H9 (cell line): ENCODE measurements at regions not wholly inside any gene's neighbourhood (a gene's known extent, or its start where the extent isn't known, plus 50 kb on each side); places are given as distances from the start of the nearest gene placed in this dataset.

Experiments used
- DNase-seq: peaks from one replicate; pipeline ENCODE4 v3.0.0-alpha.2; 2017
- H2AFZ ChIP-seq: one replicate; pipeline ENCODE4 v1.6.1; 2013; ENCODE audit warnings: mild to moderate bottlenecking, low read length, control low read depth, moderate library complexity
- H2AK5ac ChIP-seq: 2 replicates; pipeline ENCODE4 v1.6.1; 2013; ENCODE audit warnings: low read length, control low read depth, mixed read lengths; ENCODE audit not compliant: insufficient read length
- H2BK120ac ChIP-seq: one replicate; pipeline ENCODE4 v1.6.1; 2013; ENCODE audit warnings: low read depth, mild to moderate bottlenecking, low read length, control low read depth, inconsistent platforms; ENCODE audit not compliant: poor library complexity, severe bottlenecking
- H2BK12ac ChIP-seq: 2 replicates; pipeline ENCODE4 v1.6.1; 2013; ENCODE audit warnings: low read length, control low read depth, mixed read lengths, low read depth; ENCODE audit not compliant: insufficient read length
- H2BK15ac ChIP-seq: 2 replicates; pipeline ENCODE4 v1.6.1; 2013; ENCODE audit warnings: low read depth, low read length, control low read depth
- H2BK20ac ChIP-seq: one replicate; pipeline ENCODE4 v1.6.1; 2013; ENCODE audit warnings: low read depth, mild to moderate bottlenecking, low read length, control low read depth, inconsistent platforms; ENCODE audit not compliant: poor library complexity, severe bottlenecking
- H2BK5ac ChIP-seq: 2 replicates; pipeline ENCODE4 v1.6.1; 2013; ENCODE audit warnings: low read length, control low read depth, mixed read lengths; ENCODE audit not compliant: insufficient read length
- H3K14ac ChIP-seq: 2 replicates; pipeline ENCODE4 v1.6.1; 2013; ENCODE audit warnings: low read length, control low read depth; ENCODE audit not compliant: insufficient read depth
- H3K18ac ChIP-seq: 2 replicates; pipeline ENCODE4 v1.6.1; 2013; ENCODE audit warnings: low read depth, mild to moderate bottlenecking, mixed read lengths, low read length, control low read depth; ENCODE audit not compliant: insufficient read length
- H3K23ac ChIP-seq: 2 replicates; pipeline ENCODE4 v1.6.1; 2013; ENCODE audit warnings: low read length, control low read depth, mixed read lengths, low read depth; ENCODE audit not compliant: insufficient read length
- H3K23me2 ChIP-seq: 2 replicates; pipeline ENCODE4 v1.6.1; 2013; ENCODE audit warnings: low read depth, mild to moderate bottlenecking, mixed read lengths, low read length, control low read depth; ENCODE audit not compliant: insufficient read length, poor library complexity, severe bottlenecking
- H3K27ac ChIP-seq: 2 replicates; pipeline ENCODE4 v1.5.1; 2013; ENCODE audit warnings: low read length, control low read depth, mixed read lengths, low read depth; ENCODE audit not compliant: insufficient read length
- H3K27me3 ChIP-seq: 2 replicates; pipeline ENCODE4 v1.6.1; 2013; ENCODE audit warnings: low read length, control low read depth, inconsistent platforms; ENCODE audit not compliant: insufficient read depth
- H3K4ac ChIP-seq: 2 replicates; pipeline ENCODE4 v1.6.1; 2013; ENCODE audit warnings: low read depth, mild to moderate bottlenecking, control low read depth, inconsistent platforms, low read length, moderate library complexity
- H3K4me1 ChIP-seq: 2 replicates; pipeline ENCODE4 v1.6.1; 2013; ENCODE audit warnings: low read length, control low read depth, inconsistent platforms; ENCODE audit not compliant: insufficient read depth
- H3K4me2 ChIP-seq: 2 replicates; pipeline ENCODE4 v1.6.1; 2013; ENCODE audit warnings: low read length, control low read depth, mixed read lengths; ENCODE audit not compliant: insufficient read length, insufficient read depth
- H3K56ac ChIP-seq: 2 replicates; pipeline ENCODE4 v1.6.1; 2013; ENCODE audit warnings: low read depth, mild to moderate bottlenecking, mixed read lengths, low read length, control low read depth; ENCODE audit not compliant: insufficient read length
- H3K79me1 ChIP-seq: 2 replicates; pipeline ENCODE4 v1.6.1; 2013; ENCODE audit warnings: low read depth, mild to moderate bottlenecking, moderate library complexity, low read length, control low read depth, inconsistent platforms; ENCODE audit not compliant: insufficient read depth, poor library complexity, severe bottlenecking
- H3K79me2 ChIP-seq: 2 replicates; pipeline ENCODE4 v1.6.1; 2013; ENCODE audit warnings: low read length, control low read depth, inconsistent platforms; ENCODE audit not compliant: insufficient read depth
- H3K9ac ChIP-seq: 2 replicates; pipeline ENCODE4 v1.6.1; 2013; ENCODE audit warnings: low read length, control low read depth, mixed read lengths; ENCODE audit not compliant: insufficient read length; ENCODE audit errors: extremely low read depth
- H3K9me3 ChIP-seq: one replicate; pipeline ENCODE4 v1.6.1; 2013; ENCODE audit warnings: low read depth, low read length, inconsistent platforms; ENCODE audit not compliant: control insufficient read depth
- H3T11ph ChIP-seq: one replicate; pipeline ENCODE4 v1.6.1; 2013; ENCODE audit warnings: mild to moderate bottlenecking, low read length, control low read depth, inconsistent platforms
- H4K20me1 ChIP-seq: one replicate; pipeline ENCODE4 v1.6.1; 2013; ENCODE audit not compliant: control insufficient read depth, insufficient read length, insufficient read depth
- H4K5ac ChIP-seq: 2 replicates; pipeline ENCODE4 v1.6.1; 2013; ENCODE audit warnings: low read depth, mild to moderate bottlenecking, mixed read lengths, low read length, control low read depth; ENCODE audit not compliant: insufficient read length
- H4K8ac ChIP-seq: replicated peaks from 2 replicates; pipeline ENCODE4 v1.6.1; 2013; ENCODE audit warnings: low read length, control low read depth, mixed read lengths, low read depth; ENCODE audit not compliant: insufficient read length
- H4K91ac ChIP-seq: 2 replicates; pipeline ENCODE4 v1.6.1; 2013; ENCODE audit warnings: low read depth, mild to moderate bottlenecking, moderate library complexity, mixed read lengths, low read length, control low read depth; ENCODE audit not compliant: insufficient read length
- H3K27ac Mint-ChIP-seq, 3 experiments: 2 replicates in 2 of 3; 3 replicates in 1 of 3; pipeline ENCODE4 v1.8.0; 2020 to 2021; ENCODE audit warnings: mixed read lengths in 3 of 3, mild to moderate bottlenecking in 1 of 3, moderate library complexity in 1 of 3
- H3K27me3 Mint-ChIP-seq: 2 replicates; pipeline ENCODE4 v1.8.0; 2021; ENCODE audit warnings: low read depth, mild to moderate bottlenecking, moderate library complexity, mixed read lengths
- H3K36me3 Mint-ChIP-seq, 3 experiments: 2 replicates in 2 of 3; 3 replicates in 1 of 3; pipeline ENCODE4 v1.8.0; 2020 to 2021; ENCODE audit warnings: low read depth in 3 of 3, mixed read lengths in 3 of 3; ENCODE audit not compliant: insufficient read depth in 1 of 3
- H3K4me1 Mint-ChIP-seq, 2 experiments: 2 replicates each; pipeline ENCODE4 v1.8.0; 2020; ENCODE audit warnings: mixed read lengths in 2 of 2
- H3K4me3 Mint-ChIP-seq, 2 experiments: 2 replicates in 1 of 2; 3 replicates in 1 of 2; pipeline ENCODE4 v1.8.0; 2020 to 2021; ENCODE audit warnings: mild to moderate bottlenecking in 2 of 2, mixed read lengths in 2 of 2, moderate library complexity in 1 of 2
- H3K9me3 Mint-ChIP-seq, 2 experiments: 2 replicates in 1 of 2; 3 replicates in 1 of 2; pipeline ENCODE4 v1.8.0; 2020; ENCODE audit warnings: mild to moderate bottlenecking in 2 of 2, mixed read lengths in 2 of 2, moderate library complexity in 1 of 2
- WGBS: extraction: QIAGEN DNeasy Blood & Tissue Kit; methylation state at CpG from one replicate; pipeline ENCODE4 v1.1.7; 2013; ENCODE audit warnings: missing lambda C conversion rate, low lambda C conversion rate, mixed read lengths; ENCODE audit not compliant: insufficient read length; ENCODE audit errors: extremely low coverage; 5-methylcytosine and 5-hydroxymethylcytosine counted together
- TF ChIP-seq, protein P1 (sequence below): fragments of 200-600 bp; sonication (generic); conservative IDR thresholded peaks from 3 replicates; pipeline ENCODE4 v1.8.0; 2021; ENCODE audit warnings: antibody characterized with exemption, mild to moderate bottlenecking

DNA sequence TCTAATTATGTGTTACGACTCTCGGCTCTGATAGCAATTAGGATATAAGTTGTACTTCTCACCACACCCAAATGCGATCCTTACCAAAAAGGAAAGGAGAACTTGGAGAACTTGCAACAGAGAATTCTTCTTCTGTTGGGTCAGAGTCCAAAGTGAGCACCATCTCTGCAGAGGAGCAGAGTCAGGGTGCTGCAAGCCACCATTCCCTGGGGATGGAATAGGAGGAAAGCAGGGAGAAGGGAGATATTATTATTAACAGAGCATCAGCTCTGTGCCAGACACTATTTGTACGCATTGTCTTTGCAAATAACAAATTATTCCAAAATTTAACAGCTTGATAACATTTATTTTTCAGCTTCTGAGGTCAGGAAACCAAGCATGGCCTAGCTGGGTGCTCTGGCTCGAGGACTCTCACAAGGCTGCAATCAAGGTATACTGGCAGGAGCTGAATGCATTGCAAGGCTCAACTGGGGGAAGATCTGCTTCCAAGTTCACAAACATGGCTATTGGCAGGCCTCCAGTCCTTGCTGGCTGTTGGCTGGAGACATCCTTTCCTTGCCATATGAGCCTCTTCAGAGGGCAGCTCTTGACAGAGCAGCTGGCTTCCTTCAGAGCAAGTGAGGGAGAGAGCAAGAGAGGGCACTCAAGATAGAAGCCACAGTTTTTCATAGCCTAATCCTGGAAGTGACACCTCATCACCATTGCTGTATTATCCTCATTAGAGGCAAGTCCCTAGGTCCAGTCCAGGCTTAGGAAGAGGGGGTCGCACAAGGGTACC lies 296.2 kb upstream of the CDH5 start:
- no peaks in the 10 kb centered on the region for H3K23me2 ChIP-seq
- no peak overlapping the region for H2BK120ac ChIP-seq
- H3K79me2 ChIP-seq, result no peaks in the 10 kb centered on the region
- H4K91ac ChIP-seq, result no peak overlapping the region
- no peak for DNase-seq
- WGBS, result no CpG with 5 or more reads among the region's 6 CpGs
- H3K4me2 ChIP-seq, result no peak overlapping the region
- no peaks in the 10 kb centered on the region for H3K79me1 ChIP-seq
- TF ChIP-seq, protein P1, sequence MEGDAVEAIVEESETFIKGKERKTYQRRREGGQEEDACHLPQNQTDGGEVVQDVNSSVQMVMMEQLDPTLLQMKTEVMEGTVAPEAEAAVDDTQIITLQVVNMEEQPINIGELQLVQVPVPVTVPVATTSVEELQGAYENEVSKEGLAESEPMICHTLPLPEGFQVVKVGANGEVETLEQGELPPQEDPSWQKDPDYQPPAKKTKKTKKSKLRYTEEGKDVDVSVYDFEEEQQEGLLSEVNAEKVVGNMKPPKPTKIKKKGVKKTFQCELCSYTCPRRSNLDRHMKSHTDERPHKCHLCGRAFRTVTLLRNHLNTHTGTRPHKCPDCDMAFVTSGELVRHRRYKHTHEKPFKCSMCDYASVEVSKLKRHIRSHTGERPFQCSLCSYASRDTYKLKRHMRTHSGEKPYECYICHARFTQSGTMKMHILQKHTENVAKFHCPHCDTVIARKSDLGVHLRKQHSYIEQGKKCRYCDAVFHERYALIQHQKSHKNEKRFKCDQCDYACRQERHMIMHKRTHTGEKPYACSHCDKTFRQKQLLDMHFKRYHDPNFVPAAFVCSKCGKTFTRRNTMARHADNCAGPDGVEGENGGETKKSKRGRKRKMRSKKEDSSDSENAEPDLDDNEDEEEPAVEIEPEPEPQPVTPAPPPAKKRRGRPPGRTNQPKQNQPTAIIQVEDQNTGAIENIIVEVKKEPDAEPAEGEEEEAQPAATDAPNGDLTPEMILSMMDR, result no peak
- Mint-ChIP-seq H3K4me1 (peaks cover 9 to 10% of the 10 kb centered on the region in 2 experiments; a peak in 3 of 4 replicates), H3K4me3 (no peak overlapping the region), H3K36me3 (no peaks in the 10 kb centered on the region; a peak in 1 of 7 replicates), H3K27me3 (no peaks in the 10 kb centered on the region; the same call in 1 of the 2 replicates), H3K9me3 (no peaks in the 10 kb centered on the region), H3K27ac (no peak overlapping the region; a peak in 1 of 7 replicates)
- H3K9ac ChIP-seq, result no peak overlapping the region
- no peak overlapping the region for H2BK15ac ChIP-seq
- no peaks in the 10 kb centered on the region for H4K20me1 ChIP-seq
- H3T11ph ChIP-seq, result no peak overlapping the region
- no peak overlapping the region for H4K8ac ChIP-seq
- H3K9me3 ChIP-seq, result no peaks in the 10 kb centered on the region
- no peaks in the 10 kb centered on the region for H3K27me3 ChIP-seq
- H2BK5ac ChIP-seq, result no peak overlapping the region
- H2AFZ ChIP-seq, result no peak overlapping the region
- H3K23ac ChIP-seq, result no peak overlapping the region
- no peak overlapping the region for H2BK20ac ChIP-seq
- H3K18ac ChIP-seq, result no peak overlapping the region
- H3K14ac ChIP-seq, result no peak overlapping the region
- no peak overlapping the region for H4K5ac ChIP-seq
- H2BK12ac ChIP-seq, result no peak overlapping the region
- H3K4ac ChIP-seq, result no peak overlapping the region
- H2AK5ac ChIP-seq, result no peak overlapping the region
- H3K4me1 ChIP-seq, result no peaks in the 10 kb centered on the region
- no peak overlapping the region for H3K27ac ChIP-seq
- no peak overlapping the region for H3K56ac ChIP-seq
